ENCODE measurements at regions not wholly inside any gene's neighbourhood (a gene's known extent, or its start where the extent isn't known, plus 50 kb on each side); places are given as distances from the start of the nearest gene placed in this dataset.

GRCh38 chr2:46843316-46843715, 72.3 kb downstream of the MCFD2 start:
- DNase-seq (ENCODE audit: low read depth) (no peak), FAIRE-seq (no peak)
- H3K4me3 ChIP-seq (ENCODE audit: low read depth, low read length) = no peak overlapping the region
- H3K36me3 ChIP-seq (ENCODE audit: control insufficient read depth, insufficient read depth, low read length) = no peaks in the 10 kb centered on the region
- no peak for TF ChIP-seq CTCF (IDR thresholded peaks at IDR 0.05; ENCODE audit: insufficient read depth, low read length, severe bottlenecking)
- H3K27me3 ChIP-seq (ENCODE audit: control insufficient read depth, insufficient read depth, low read length) = peaks cover 2% of the 10 kb centered on the region

DNA sequence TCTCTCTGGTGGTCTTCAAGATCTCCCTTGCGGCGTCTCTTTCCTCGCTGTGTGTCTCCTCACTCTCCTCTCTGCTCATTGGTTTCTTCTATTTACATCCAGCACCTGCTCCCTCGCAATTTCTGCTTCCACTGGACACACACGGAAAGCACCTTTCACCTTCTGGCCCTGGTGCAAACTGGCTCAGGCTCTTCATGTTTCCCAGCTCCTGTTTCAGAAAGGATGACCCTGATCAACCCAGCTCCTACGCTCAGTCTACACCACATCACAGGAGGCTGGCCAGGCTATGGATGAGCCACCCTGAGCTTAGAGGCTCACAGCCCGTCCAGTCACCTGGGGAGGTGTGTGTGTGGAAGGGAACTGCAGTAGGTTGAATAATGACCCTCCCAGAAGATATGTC, 72.7 kb downstream of the MCFD2 start:
- Histone ChIP-seq H3K4me3 (ENCODE audit: low read depth, low read length) (no peak overlapping the region), H3K27me3 (ENCODE audit: control insufficient read depth, insufficient read depth, low read length) (peaks cover 2% of the 10 kb centered on the region), H3K36me3 (ENCODE audit: control insufficient read depth, insufficient read depth, low read length) (no peaks in the 10 kb centered on the region)
- DNase-seq (ENCODE audit: low read depth) (no peak), FAIRE-seq (no peak)
- no peak for TF ChIP-seq CTCF (IDR thresholded peaks at IDR 0.05; ENCODE audit: insufficient read depth, low read length, severe bottlenecking)

GRCh38 chr2:46841621-46842020, 74.0 kb downstream of the MCFD2 start:
- FAIRE-seq (no peak), DNase-seq (ENCODE audit: low read depth) (no peak)
- TF ChIP-seq CTCF (IDR thresholded peaks at IDR 0.05; ENCODE audit: insufficient read depth, low read length, severe bottlenecking) = no peak
- peaks cover 2% of the 10 kb centered on the region for H3K27me3 ChIP-seq (ENCODE audit: control insufficient read depth, insufficient read depth, low read length)
- H3K4me3 ChIP-seq (ENCODE audit: low read depth, low read length) = no peak overlapping the region
- no peaks in the 10 kb centered on the region for H3K36me3 ChIP-seq (ENCODE audit: control insufficient read depth, insufficient read depth, low read length)

GRCh38 chr2:46839045-46839444, 76.6 kb downstream of the MCFD2 start:
- FAIRE-seq (no peak), DNase-seq (ENCODE audit: low read depth) (no peak)
- no peaks in the 10 kb centered on the region for H3K27me3 ChIP-seq (ENCODE audit: control insufficient read depth, insufficient read depth, low read length)
- H3K4me3 ChIP-seq (ENCODE audit: low read depth, low read length) = no peak overlapping the region
- H3K36me3 ChIP-seq (ENCODE audit: control insufficient read depth, insufficient read depth, low read length) = no peaks in the 10 kb centered on the region
- TF ChIP-seq CTCF (IDR thresholded peaks at IDR 0.05; ENCODE audit: insufficient read depth, low read length, severe bottlenecking) = no peak

DNA sequence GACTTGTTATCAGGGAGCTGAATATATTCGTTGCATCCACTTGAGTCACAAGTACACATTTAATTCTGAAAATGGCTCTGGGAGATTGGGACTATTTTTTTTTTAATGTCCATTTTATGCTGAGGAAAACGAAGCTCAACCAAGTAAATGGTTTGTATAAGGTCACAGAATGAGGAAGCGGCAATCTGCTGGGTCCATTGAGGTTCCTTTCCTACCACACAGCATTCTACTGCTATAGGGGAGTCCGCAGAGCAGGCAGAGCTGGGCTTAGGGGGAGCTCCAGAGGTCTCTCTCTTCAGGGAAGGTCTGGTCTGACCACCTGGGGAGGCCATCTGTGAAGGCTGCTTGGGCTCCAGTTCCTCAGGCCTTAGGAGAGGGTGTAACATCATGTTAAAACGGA, 77.9 kb downstream of the MCFD2 start:
- Histone ChIP-seq H3K27me3 (ENCODE audit: control insufficient read depth, insufficient read depth, low read length) (no peaks in the 10 kb centered on the region), H3K36me3 (ENCODE audit: control insufficient read depth, insufficient read depth, low read length) (no peaks in the 10 kb centered on the region), H3K4me3 (ENCODE audit: low read depth, low read length) (no peak overlapping the region)
- FAIRE-seq (no peak), DNase-seq (ENCODE audit: low read depth) (no peak)
- no peak for TF ChIP-seq CTCF (IDR thresholded peaks at IDR 0.05; ENCODE audit: insufficient read depth, low read length, severe bottlenecking)

- H3K27me3 ChIP-seq (ENCODE audit: control insufficient read depth, insufficient read depth, low read length) = no peaks in the 10 kb centered on the region
- no peak for DNase-seq (ENCODE audit: low read depth)
- H3K36me3 ChIP-seq (ENCODE audit: control insufficient read depth, insufficient read depth, low read length) = no peaks in the 10 kb centered on the region
- FAIRE-seq = no peak
- no peak for TF ChIP-seq CTCF (IDR thresholded peaks at IDR 0.05; ENCODE audit: insufficient read depth, low read length, severe bottlenecking)
- no peak overlapping the region for H3K4me3 ChIP-seq (ENCODE audit: low read depth, low read length)
Measured at GRCh38 chr2:46837112-46837454, 78.5 kb downstream of the MCFD2 start.

Measured in bronchial epithelial cell (primary cell).